ENCODE measurements at regions not wholly inside any gene's neighbourhood (a gene's known extent, or its start where the extent isn't known, plus 50 kb on each side); places are given as distances from the start of the nearest gene placed in this dataset.
"Not testable (repeated sequence)": the region's sequence is repeated elsewhere in the genome, so short reads cannot be mapped to it uniquely, and the experiment has no call there.

- H3K4me3 ChIP-seq (ENCODE audit: low read depth in 1 of 3, low read length in 3 of 3): no peak overlapping the region
- no peak overlapping the region for H3K9ac ChIP-seq (ENCODE audit: low read depth in 1 of 2, low read length in 2 of 2)
- no peak for DNase-seq (ENCODE audit: low spot score)
- TF ChIP-seq EGR1 (IDR thresholded peaks at IDR 0.05; ENCODE audit: low read depth in 2 of 2): no peak
- no peak for TF ChIP-seq JUND (IDR thresholded peaks at IDR 0.05)
- H3K27ac ChIP-seq (ENCODE audit: low read depth in 1 of 2, low read length in 2 of 2): no peak overlapping the region
- H3K36me3 ChIP-seq (ENCODE audit: control insufficient read depth in 4 of 4, insufficient read depth in 3 of 4, low read depth in 1 of 4, low read length in 3 of 4): no peaks in the 10 kb centered on the region
- H3K9me3 ChIP-seq (ENCODE audit: control insufficient read depth in 4 of 4, low read length in 3 of 4): no peaks in the 10 kb centered on the region
- H3K27me3 ChIP-seq (ENCODE audit: control insufficient read depth in 4 of 4, insufficient read depth in 4 of 4, low read length in 3 of 4): no peaks in the 10 kb centered on the region
- peaks cover 0 to 4% (median 1%) of the 10 kb centered on the region in 4 donors for H3K4me1 ChIP-seq (ENCODE audit: control insufficient read depth in 4 of 4, insufficient read depth in 4 of 4, low read length in 3 of 4)
- WGBS: 92% methylated on average over 9 of the region's 9 CpGs
Measured at GRCh38 chr3:177337541-177338331, 140.5 kb upstream of the TBL1XR1 start.

- peak overlapping the region; percentile 31 to 48 for H3K27ac ChIP-seq (ENCODE audit: low read depth in 1 of 2, low read length in 2 of 2)
- no peak overlapping the region for H3K4me3 ChIP-seq (ENCODE audit: low read depth in 1 of 3, low read length in 3 of 3)
- no peak overlapping the region for H3K9ac ChIP-seq (ENCODE audit: low read depth in 1 of 2, low read length in 2 of 2)
- no peaks in the 10 kb centered on the region for H3K9me3 ChIP-seq (ENCODE audit: control insufficient read depth in 4 of 4, low read length in 3 of 4)
- WGBS: 39% methylated on average over 3 of the region's 3 CpGs
- H3K4me1 ChIP-seq (ENCODE audit: control insufficient read depth in 4 of 4, insufficient read depth in 4 of 4, low read length in 3 of 4): peaks cover 0 to 4% (median 1%) of the 10 kb centered on the region in 4 donors
- DNase-seq (ENCODE audit: low spot score): no peak
- no peaks in the 10 kb centered on the region for H3K36me3 ChIP-seq (ENCODE audit: control insufficient read depth in 4 of 4, insufficient read depth in 3 of 4, low read depth in 1 of 4, low read length in 3 of 4)
- no peaks in the 10 kb centered on the region for H3K27me3 ChIP-seq (ENCODE audit: control insufficient read depth in 4 of 4, insufficient read depth in 4 of 4, low read length in 3 of 4)
- peak in 1 of 2 donors; percentile 75 for TF ChIP-seq JUND (IDR thresholded peaks at IDR 0.05)
- peak in 1 of 2 donors; percentile 70 for TF ChIP-seq EGR1 (IDR thresholded peaks at IDR 0.05; ENCODE audit: low read depth in 2 of 2)
- peak; percentile 51 to 67 for TF ChIP-seq HNF4A (conservative IDR thresholded peaks at IDR 0.05)
- no peak for TF ChIP-seq ATF3 (IDR thresholded peaks at IDR 0.05)
- TF ChIP-seq NR2F2 (IDR thresholded peaks at IDR 0.05): no peak
- TF ChIP-seq YY1 (IDR thresholded peaks at IDR 0.05): peak; percentile 59
- no peak for TF ChIP-seq FOXA2 (IDR thresholded peaks at IDR 0.05)
- peak; percentile 58 for TF ChIP-seq ZBTB33 (IDR thresholded peaks at IDR 0.05)
- no peak for TF ChIP-seq CTCF (IDR thresholded peaks at IDR 0.05; ENCODE audit: low read depth, low read length, missing input control)
- TF ChIP-seq MAX (IDR thresholded peaks at IDR 0.05): peak; percentile 80
- no peak for TF ChIP-seq TAF1 (conservative IDR thresholded peaks at IDR 0.05)
- TF ChIP-seq FOXA1 (IDR thresholded peaks at IDR 0.05): peak; percentile 47
- TF ChIP-seq HNF4G (IDR thresholded peaks at IDR 0.05): no peak
- TF ChIP-seq RXRA (IDR thresholded peaks at IDR 0.05): peak; percentile 46 to 83
- peak; percentile 27 for TF ChIP-seq REST (IDR thresholded peaks at IDR 0.05)
- peak; percentile 60 to 61 for TF ChIP-seq RAD21 (IDR thresholded peaks at IDR 0.05)
- TF ChIP-seq GABPA (IDR thresholded peaks at IDR 0.05 in 1 of 2, conservative IDR thresholded peaks at IDR 0.05 in 1 of 2): peak in 1 of 2 donors; percentile 37
- peak; percentile 21 for TF ChIP-seq SP1 (IDR thresholded peaks at IDR 0.05)
Measured at GRCh38 chr3:177338697-177339219, 141.5 kb upstream of the TBL1XR1 start.

- not testable (repeated sequence) for DNase-seq (ENCODE audit: low spot score); H3K4me1 ChIP-seq (ENCODE audit: control insufficient read depth in 4 of 4, insufficient read depth in 4 of 4, low read length in 3 of 4); H3K36me3 ChIP-seq (ENCODE audit: control insufficient read depth in 4 of 4, insufficient read depth in 3 of 4, low read depth in 1 of 4, low read length in 3 of 4); H3K9me3 ChIP-seq (ENCODE audit: control insufficient read depth in 4 of 4, low read length in 3 of 4); H3K9ac ChIP-seq (ENCODE audit: low read depth in 1 of 2, low read length in 2 of 2); H3K27me3 ChIP-seq (ENCODE audit: control insufficient read depth in 4 of 4, insufficient read depth in 4 of 4, low read length in 3 of 4); H3K4me3 ChIP-seq (ENCODE audit: low read depth in 1 of 3, low read length in 3 of 3)
- 93% methylated on average over 3 of the region's 3 CpGs for WGBS
- H3K27ac ChIP-seq (ENCODE audit: low read depth in 1 of 2, low read length in 2 of 2): peak overlapping the region; percentile 31 to 48
Measured at GRCh38 chr3:177339220-177339703, 142.0 kb upstream of the TBL1XR1 start.
